ENCODE measurements at regions not wholly inside any gene's neighbourhood (a gene's known extent, or its start where the extent isn't known, plus 50 kb on each side); places are given as distances from the start of the nearest gene placed in this dataset.

GRCh38 chr7:144910411-144910810 is 74.6 kb upstream of the TPK1 start:
- no peak for DNase-seq

- DNase-seq = no peak
These were observed 73.2 kb upstream of the TPK1 start for GRCh38 chr7:144908943-144909556.

GRCh38 chr7:144908324-144908723 is 72.5 kb upstream of the TPK1 start:
- DNase-seq = no peak

- no peak for DNase-seq
These were observed 71.7 kb upstream of the TPK1 start for GRCh38 chr7:144907577-144907976.

GRCh38 chr7:144903201-144903600 is 67.3 kb upstream of the TPK1 start:
- no peak for DNase-seq

- DNase-seq = no peak
These were observed 56.9 kb upstream of the TPK1 start for GRCh38 chr7:144892761-144893160.

All from central memory CD4-positive, alpha-beta T cell (primary cell).